ENCODE measurements at regions not wholly inside any gene's neighbourhood (a gene's known extent, or its start where the extent isn't known, plus 50 kb on each side); places are given as distances from the start of the nearest gene placed in this dataset.

DNA sequence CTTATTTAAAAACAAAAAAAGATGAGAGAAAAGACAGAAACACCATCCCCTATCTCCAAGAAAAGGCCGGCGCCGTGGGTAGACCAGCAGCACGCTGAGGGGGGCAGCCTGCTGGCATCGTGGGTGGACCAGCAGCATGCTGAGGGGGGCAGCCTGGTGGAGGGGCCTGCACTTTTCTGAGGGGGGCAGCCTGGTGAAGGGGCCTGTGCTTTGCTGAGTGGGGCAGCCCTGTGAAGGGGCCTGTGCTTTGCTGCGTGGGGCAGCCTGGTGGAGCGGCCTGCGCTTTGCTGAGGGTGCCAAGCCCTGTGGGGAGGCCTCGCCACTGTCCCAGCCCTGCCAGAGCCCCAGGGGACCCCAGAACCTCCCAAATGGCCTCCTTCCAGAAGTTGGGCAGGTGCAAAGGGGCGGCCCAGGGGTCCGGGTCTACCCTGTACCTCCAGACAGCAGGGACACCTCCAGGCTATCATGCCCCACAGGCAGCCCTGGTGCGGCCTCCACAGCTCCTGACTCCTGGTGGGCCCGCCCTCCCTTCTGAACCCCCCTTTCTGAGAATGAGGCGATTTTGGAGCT is 1185.7 kb downstream of the BRD1 start:
- no peaks in the 10 kb centered on the region for H3K9me2 ChIP-seq (replicated peaks; ENCODE audit: insufficient read depth, low read length)
- no peaks in the 10 kb centered on the region for H4K20me1 ChIP-seq (ENCODE audit: low read depth, low read length)
- no peaks in the 10 kb centered on the region for H3F3A ChIP-seq (ENCODE audit: insufficient read depth)
- no peaks in the 10 kb centered on the region for H3K36me3 ChIP-seq (ENCODE audit: low read length)
- H3K9me3 ChIP-seq (ENCODE audit: insufficient read depth, low read length), result no peaks in the 10 kb centered on the region
- no peak overlapping the region for H3K9ac ChIP-seq (ENCODE audit: low read length)
- H2AFZ ChIP-seq (ENCODE audit: low read depth, low read length, severe bottlenecking), result no peak overlapping the region
- H3K27me3 ChIP-seq (ENCODE audit: low read length), result no peaks in the 10 kb centered on the region
- no peak overlapping the region for H3K4me2 ChIP-seq (ENCODE audit: low read depth, low read length, poor library complexity, severe bottlenecking)
- TF ChIP-seq, protein P1, sequence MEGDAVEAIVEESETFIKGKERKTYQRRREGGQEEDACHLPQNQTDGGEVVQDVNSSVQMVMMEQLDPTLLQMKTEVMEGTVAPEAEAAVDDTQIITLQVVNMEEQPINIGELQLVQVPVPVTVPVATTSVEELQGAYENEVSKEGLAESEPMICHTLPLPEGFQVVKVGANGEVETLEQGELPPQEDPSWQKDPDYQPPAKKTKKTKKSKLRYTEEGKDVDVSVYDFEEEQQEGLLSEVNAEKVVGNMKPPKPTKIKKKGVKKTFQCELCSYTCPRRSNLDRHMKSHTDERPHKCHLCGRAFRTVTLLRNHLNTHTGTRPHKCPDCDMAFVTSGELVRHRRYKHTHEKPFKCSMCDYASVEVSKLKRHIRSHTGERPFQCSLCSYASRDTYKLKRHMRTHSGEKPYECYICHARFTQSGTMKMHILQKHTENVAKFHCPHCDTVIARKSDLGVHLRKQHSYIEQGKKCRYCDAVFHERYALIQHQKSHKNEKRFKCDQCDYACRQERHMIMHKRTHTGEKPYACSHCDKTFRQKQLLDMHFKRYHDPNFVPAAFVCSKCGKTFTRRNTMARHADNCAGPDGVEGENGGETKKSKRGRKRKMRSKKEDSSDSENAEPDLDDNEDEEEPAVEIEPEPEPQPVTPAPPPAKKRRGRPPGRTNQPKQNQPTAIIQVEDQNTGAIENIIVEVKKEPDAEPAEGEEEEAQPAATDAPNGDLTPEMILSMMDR (IDR thresholded peaks at IDR 0.05; ENCODE audit: insufficient read depth, low read length, poor library complexity, severe bottlenecking), result no peak
- TF ChIP-seq EZH2phosphoT487 (conservative IDR thresholded peaks at IDR 0.05; ENCODE audit: low read length), result no peak
- H3K79me2 ChIP-seq (ENCODE audit: insufficient read depth, low read length), result no peaks in the 10 kb centered on the region
- no peak overlapping the region for H3K4me3 ChIP-seq (ENCODE audit: insufficient read depth, low read length, poor library complexity, severe bottlenecking)
- no peak overlapping the region for H3K27ac ChIP-seq (ENCODE audit: low read depth, low read length)

DNA sequence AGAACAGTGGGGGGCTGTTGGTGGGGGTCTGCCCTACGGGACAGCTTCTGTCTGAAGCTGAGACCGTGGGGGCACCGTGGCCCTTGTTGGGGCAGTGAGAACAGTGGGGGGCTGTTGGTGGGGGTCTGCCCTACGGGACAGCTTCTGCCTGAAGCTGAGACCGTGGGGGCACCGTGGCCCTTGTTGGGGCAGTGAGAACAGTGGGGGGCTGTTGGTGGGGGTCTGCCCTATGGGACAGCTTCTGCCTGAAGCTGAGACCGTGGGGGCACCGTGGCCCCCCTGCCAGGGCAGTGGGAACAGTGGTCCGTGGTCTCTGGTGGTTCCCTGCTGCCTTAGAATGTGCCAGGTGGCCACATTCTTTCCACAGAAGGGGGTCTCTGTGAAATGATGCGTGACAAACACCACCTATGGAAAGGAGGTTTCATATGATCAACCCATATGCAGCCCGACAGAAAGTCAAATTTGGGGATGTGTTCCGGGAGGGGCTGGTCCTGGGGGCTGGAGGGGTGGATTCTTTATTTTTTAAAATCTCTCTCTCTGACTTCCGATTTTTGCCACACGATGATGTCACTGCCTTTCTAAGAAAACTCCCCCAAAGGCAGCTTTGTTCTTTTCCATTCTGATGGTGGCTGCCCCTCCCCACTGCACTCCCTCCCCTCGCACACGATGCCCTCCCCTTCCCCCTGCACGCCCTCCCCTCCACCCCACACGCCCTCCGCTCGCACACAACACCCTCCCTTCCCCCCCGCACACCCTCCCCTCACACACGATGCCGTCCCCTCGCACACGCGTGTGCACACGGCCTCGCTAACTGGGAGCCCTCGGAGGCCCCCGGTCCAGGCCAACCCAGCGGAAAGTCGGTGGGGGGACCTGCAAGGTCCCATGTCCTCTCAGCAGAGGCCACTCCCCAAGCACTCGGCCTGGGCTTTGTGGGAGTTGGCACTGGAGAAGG is 1186.5 kb downstream of the BRD1 start:
- Histone ChIP-seq H3K9me3 (ENCODE audit: insufficient read depth, low read length) (no peaks in the 10 kb centered on the region), H3K9me2 (replicated peaks; ENCODE audit: insufficient read depth, low read length) (no peaks in the 10 kb centered on the region), H3K9ac (ENCODE audit: low read length) (no peak overlapping the region), H3K79me2 (ENCODE audit: insufficient read depth, low read length) (no peaks in the 10 kb centered on the region), H4K20me1 (ENCODE audit: low read depth, low read length) (no peaks in the 10 kb centered on the region), H3F3A (ENCODE audit: insufficient read depth) (no peaks in the 10 kb centered on the region), H3K36me3 (ENCODE audit: low read length) (no peaks in the 10 kb centered on the region), H3K27ac (ENCODE audit: low read depth, low read length) (no peak overlapping the region), H3K4me2 (ENCODE audit: low read depth, low read length, poor library complexity, severe bottlenecking) (no peak overlapping the region), H3K4me3 (ENCODE audit: insufficient read depth, low read length, poor library complexity, severe bottlenecking) (no peak overlapping the region), H2AFZ (ENCODE audit: low read depth, low read length, severe bottlenecking) (no peak overlapping the region), H3K27me3 (ENCODE audit: low read length) (no peaks in the 10 kb centered on the region)
- no peak for TF ChIP-seq EZH2phosphoT487 (conservative IDR thresholded peaks at IDR 0.05; ENCODE audit: low read length)
- TF ChIP-seq, protein P1 (IDR thresholded peaks at IDR 0.05; ENCODE audit: insufficient read depth, low read length, poor library complexity, severe bottlenecking), result no peak

DNA sequence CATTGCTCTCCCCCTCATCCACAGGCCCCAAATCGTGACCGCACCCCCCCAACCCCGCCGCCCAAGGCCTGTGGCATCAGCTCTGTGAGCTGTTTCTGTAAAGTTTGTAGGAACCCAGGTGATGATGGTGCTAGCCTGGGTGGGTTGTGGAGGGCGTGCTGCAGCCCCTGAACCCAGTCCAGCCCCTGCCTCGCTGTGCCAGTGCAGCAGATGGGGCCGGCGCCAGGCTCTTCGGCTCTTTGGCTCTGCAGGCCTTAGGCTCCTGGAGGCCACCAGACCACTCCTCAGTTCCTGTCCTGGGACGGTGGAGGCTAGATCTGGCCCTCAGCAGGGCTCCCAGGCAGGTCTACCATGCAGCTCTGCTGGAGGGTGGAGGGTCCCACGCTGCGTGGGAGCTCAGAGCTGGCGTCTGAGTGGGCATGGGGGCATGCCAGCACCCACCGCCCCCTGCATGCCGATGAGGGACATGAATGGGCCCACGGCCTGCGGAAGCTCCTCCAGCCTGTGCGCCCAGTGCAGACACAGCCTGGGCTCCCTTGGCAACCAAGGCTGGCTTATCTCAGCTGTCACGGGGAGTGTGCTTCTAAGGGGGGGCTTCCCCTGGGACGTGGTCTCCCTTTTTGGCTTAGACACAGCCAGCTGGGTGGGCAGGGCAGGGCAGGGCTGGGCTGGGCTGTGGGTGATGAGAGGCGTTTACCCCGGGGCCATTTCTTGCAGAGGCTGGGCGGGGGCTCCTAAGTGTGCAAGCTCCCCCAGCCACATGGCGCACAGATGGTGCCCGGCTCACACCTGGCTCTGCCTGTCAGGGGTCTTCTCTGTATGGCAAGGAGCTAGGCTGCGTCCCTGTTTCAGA is 1187.6 kb downstream of the BRD1 start:
- no peaks in the 10 kb centered on the region for H3K27me3 ChIP-seq (ENCODE audit: low read length)
- H3K4me2 ChIP-seq (ENCODE audit: low read depth, low read length, poor library complexity, severe bottlenecking), result no peak overlapping the region
- H3K9me3 ChIP-seq (ENCODE audit: insufficient read depth, low read length), result no peaks in the 10 kb centered on the region
- H3K4me3 ChIP-seq (ENCODE audit: insufficient read depth, low read length, poor library complexity, severe bottlenecking), result no peak overlapping the region
- no peak overlapping the region for H2AFZ ChIP-seq (ENCODE audit: low read depth, low read length, severe bottlenecking)
- no peaks in the 10 kb centered on the region for H3K9me2 ChIP-seq (replicated peaks; ENCODE audit: insufficient read depth, low read length)
- no peak overlapping the region for H3K27ac ChIP-seq (ENCODE audit: low read depth, low read length)
- no peak for TF ChIP-seq EZH2phosphoT487 (conservative IDR thresholded peaks at IDR 0.05; ENCODE audit: low read length)
- TF ChIP-seq, protein P1 (IDR thresholded peaks at IDR 0.05; ENCODE audit: insufficient read depth, low read length, poor library complexity, severe bottlenecking), result no peak
- H3K36me3 ChIP-seq (ENCODE audit: low read length), result no peaks in the 10 kb centered on the region
- no peaks in the 10 kb centered on the region for H3K79me2 ChIP-seq (ENCODE audit: insufficient read depth, low read length)
- no peaks in the 10 kb centered on the region for H4K20me1 ChIP-seq (ENCODE audit: low read depth, low read length)
- H3F3A ChIP-seq (ENCODE audit: insufficient read depth), result no peaks in the 10 kb centered on the region
- H3K9ac ChIP-seq (ENCODE audit: low read length), result no peak overlapping the region
